Esophagus squamous epithelium (tissue), 4 donors: ENCODE measurements at regions not wholly inside any gene's neighbourhood (a gene's known extent, or its start where the extent isn't known, plus 50 kb on each side); places are given as distances from the start of the nearest gene placed in this dataset.

Source experiments
- CTCF ChIP-seq, 6 experiments: fragments of 450-650 bp in 4 of 6; fragments of 200-600 bp in 2 of 6; sonication (generic) in 2 of 6; IDR thresholded peaks; one replicate each; pipeline ENCODE4 v1.5.1; 2016 to 2019; ENCODE audit warnings: antibody characterized with exemption in 6 of 6, mild to moderate bottlenecking in 4 of 6, moderate library complexity in 4 of 6
- POLR2A ChIP-seq, 4 donors: fragments of 450-650 bp; IDR thresholded peaks; one replicate each; pipeline ENCODE4 v1.6.1; 2017; ENCODE audit warnings: antibody characterized with exemption in 4 of 4, mild to moderate bottlenecking in 4 of 4, moderate library complexity in 3 of 4

GRCh38 chr7:97506728-97507127, 225.2 kb upstream of the TAC1 start:
- TF ChIP-seq CTCF (IDR thresholded peaks at IDR 0.05) (no peak), POLR2A (IDR thresholded peaks at IDR 0.05) (no peak)
